ENCODE measurements at regions not wholly inside any gene's neighbourhood (a gene's known extent, or its start where the extent isn't known, plus 50 kb on each side); places are given as distances from the start of the nearest gene placed in this dataset.

- in situ Hi-C loops (cut with HindIII; ENCODE audit: low pct_unique_long_range_greater_than_20kb, low sequenced_read_pairs): no loop called here
- DNase-seq (ENCODE audit: low read depth, low spot score): no peak
Measured at GRCh38 chr2:24439971-24440340, 51.1 kb upstream of the NCOA1 start.

GRCh38 chr2:24439280-24439970 lies 51.6 kb upstream of the NCOA1 start:
- in situ Hi-C loops (cut with HindIII; ENCODE audit: low pct_unique_long_range_greater_than_20kb, low sequenced_read_pairs): no loop called here
- no peak for DNase-seq (ENCODE audit: low read depth, low spot score)

DNA sequence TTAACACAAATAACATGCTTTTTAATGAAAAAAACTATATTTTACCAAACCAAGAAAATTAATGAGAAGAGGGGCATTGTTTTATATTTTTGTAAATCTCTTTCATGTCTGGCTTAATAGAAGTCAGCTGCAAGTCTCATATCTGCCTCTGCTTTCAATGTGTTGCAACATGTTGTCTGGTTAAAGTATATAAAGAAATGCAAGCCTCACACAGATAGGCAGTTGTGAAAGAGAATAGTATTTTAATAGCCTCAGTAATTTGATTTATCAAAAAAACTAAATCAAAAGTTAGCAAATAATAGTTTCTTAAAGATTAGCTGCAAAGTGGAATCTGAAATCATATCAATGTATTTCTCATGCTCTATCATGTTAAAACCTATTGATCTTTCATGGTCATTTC lies 52.9 kb upstream of the NCOA1 start:
- in situ Hi-C loops (cut with HindIII; ENCODE audit: low pct_unique_long_range_greater_than_20kb, low sequenced_read_pairs): no loop called here
- DNase-seq (ENCODE audit: low read depth, low spot score): no peak

GRCh38 chr2:24435391-24436316 lies 55.4 kb upstream of the NCOA1 start:
- in situ Hi-C loops (cut with HindIII; ENCODE audit: low pct_unique_long_range_greater_than_20kb, low sequenced_read_pairs): no loop called here
- no peak for DNase-seq (ENCODE audit: low read depth, low spot score)

DNA sequence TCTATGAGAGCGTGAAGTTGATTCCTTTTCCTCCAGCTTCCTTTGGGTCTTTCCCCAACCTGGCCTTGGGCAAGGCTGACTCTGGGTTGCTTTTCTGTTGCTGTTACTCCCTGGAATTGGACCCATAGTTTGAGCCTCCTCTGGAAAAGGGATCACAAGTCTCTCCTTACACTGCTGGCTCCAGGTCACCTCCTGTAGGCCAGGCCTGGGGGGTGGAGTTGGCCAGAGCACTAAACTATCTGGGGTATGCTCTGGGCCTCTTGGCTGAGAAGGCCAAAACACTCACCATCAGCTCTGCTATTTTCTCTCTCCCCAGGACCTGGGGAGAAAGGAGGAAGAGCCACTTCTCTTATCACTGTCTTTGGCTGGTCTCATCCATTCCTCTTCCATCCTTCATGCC lies 56.5 kb upstream of the NCOA1 start:
- in situ Hi-C loops (cut with HindIII; ENCODE audit: low pct_unique_long_range_greater_than_20kb, low sequenced_read_pairs): no loop called here

DNA sequence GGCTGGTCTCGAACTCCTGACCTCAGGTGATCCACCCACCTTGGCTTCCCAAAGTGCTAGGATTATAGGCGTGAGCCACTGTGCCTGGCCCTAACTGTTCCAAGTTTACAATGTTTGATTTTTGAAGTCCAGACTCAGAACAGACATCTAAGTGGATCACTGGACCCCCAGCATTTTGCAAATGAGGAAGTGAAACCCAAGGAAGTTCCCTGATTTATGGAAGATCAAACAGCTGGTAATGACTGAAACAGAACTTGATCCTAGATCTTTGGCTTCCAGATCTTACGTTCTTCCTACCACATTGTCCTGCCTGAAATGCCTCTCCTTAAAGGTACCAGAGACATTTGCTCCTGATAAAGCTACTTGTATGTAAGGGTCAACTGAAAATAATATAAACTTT lies 58.3 kb upstream of the NCOA1 start:
- DNase-seq (ENCODE audit: low read depth, low spot score): no peak
- in situ Hi-C loops (cut with HindIII; ENCODE audit: low pct_unique_long_range_greater_than_20kb, low sequenced_read_pairs): no loop called here

More for the DNA sequence above, 56.5 kb upstream of the NCOA1 start:
- no peak for DNase-seq (ENCODE audit: low read depth, low spot score)

DNA sequence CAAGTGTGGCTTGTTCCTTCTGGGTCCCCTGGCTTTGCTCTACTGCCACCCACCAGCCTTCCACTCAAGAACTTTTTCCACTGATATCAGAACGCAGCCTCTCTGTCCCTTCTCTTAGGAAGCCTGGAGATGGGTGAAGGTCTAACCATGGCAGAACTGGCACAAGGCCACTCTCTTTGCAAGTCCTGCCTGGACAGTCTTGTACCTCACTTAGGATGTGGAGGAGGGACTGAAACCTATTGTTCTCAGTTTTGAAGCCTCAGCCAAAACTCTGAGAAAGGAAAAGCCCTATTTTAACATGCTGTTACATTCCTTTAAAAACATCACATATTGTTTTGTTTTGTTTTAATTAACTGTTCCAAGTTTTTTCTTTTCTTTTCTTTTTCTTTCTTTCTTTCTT lies 58.9 kb upstream of the NCOA1 start:
- no peak for DNase-seq (ENCODE audit: low read depth, low spot score)
- in situ Hi-C loops (cut with HindIII; ENCODE audit: low pct_unique_long_range_greater_than_20kb, low sequenced_read_pairs): no loop called here

DNA sequence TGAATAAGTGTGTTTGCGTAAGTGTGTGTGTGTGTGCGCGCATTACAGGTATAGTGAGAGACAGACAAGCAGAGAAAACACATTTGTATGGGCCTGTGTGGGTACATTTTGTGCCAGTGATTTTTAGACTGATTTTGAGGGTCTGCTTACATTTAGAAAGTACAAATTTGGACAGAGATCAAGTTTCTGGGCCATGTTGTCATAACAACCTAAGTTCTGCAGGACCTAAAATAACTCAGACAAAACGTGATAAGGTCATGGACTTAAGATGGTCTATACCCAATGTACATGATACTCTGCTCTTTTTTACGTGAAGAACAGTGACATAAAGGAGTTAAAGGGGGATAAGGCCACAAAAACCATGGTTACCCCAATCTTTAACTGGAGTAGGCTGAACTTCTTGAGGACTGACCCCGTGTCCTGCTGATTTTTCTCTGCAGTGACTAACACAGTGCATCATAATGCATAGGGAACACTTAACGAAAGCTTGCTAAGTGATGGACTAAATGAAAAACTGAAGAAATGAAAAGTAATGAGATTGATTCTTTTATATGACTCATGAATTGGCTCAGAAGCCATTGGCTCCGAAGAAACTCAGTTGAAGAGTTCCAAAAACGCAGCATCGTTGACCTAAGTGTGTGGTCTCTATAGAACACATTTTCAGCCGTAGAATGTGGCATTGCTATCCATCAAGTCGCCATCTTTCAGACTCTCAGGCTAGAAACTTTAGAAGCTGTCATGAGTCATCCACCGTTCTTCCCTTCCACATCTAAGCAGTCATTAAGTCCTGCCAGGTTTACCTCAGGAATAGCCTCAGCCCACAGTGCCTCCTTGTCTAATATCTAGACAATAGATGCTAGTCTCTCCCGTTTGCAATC lies 61.6 kb upstream of the NCOA1 start:
- in situ Hi-C loops (cut with HindIII; ENCODE audit: low pct_unique_long_range_greater_than_20kb, low sequenced_read_pairs): no loop called here
- DNase-seq (ENCODE audit: low read depth, low spot score): peak; percentile 22

DNA sequence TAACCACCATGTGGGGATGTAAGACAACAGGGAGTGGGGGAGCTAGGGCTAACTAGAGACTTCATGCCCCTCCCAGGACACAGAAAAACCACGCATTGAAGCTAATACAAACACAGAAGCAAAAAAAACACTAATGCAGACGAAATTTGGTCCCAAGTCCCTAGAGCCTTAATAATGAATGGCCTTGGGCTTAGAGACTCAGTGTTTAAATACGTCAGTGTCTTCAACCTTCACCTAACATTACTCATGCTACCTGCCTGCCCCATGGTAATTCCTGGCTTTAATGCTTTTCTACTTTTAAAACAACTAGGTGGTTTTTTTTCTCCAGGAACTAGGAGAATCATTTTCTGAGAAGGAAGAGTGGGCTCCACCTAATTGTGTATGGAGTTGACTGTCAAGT lies 64.1 kb upstream of the ITSN2 start:
- no peak for DNase-seq (ENCODE audit: low read depth, low spot score)
- in situ Hi-C loops (cut with HindIII; ENCODE audit: low pct_unique_long_range_greater_than_20kb, low sequenced_read_pairs): no loop called here

DNA sequence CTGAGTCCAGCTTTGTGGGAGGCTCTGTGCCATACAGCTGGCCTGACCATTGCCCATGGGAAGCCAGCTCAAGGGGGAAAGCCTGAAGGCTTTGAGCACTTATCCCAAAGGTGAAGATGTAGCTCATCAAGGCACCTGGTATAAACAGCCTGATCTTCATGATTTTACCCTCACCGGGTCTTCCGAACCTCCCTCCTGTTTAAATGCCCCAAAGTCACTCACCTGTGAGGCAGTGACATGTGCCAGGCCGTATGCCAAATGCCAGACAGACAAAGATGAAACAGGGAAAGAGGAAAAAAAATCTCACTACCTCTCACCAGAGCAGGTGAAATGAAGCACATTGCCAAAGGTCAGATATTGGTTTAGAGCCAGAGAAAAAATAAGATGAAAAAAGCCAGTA lies 62.8 kb upstream of the ITSN2 start:
- no peak for DNase-seq (ENCODE audit: low read depth, low spot score)
- in situ Hi-C loops (cut with HindIII; ENCODE audit: low pct_unique_long_range_greater_than_20kb, low sequenced_read_pairs): no loop called here

DNA sequence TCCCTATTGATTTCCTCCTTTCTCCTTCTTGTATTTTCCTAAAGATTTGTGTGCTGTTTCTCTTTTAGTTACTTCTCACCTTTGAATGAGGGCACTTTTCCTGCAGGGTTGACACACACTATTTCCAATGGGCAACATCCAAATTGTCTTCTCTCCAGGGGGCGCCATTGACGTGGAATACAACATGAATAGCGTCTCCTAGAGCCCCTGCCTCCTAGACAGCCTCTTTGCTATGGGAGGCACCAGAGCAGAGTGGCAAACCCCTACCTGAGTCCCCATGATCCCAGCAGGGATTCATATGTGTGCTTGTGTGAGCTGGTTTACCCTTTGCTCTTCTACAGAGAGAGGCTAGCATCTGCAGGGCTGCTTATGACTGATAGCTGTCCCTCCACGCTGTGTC lies 61.3 kb upstream of the ITSN2 start:
- in situ Hi-C loops (cut with HindIII; ENCODE audit: low pct_unique_long_range_greater_than_20kb, low sequenced_read_pairs): no loop called here
- peak; percentile 88 for DNase-seq (ENCODE audit: low read depth, low spot score)

DNA sequence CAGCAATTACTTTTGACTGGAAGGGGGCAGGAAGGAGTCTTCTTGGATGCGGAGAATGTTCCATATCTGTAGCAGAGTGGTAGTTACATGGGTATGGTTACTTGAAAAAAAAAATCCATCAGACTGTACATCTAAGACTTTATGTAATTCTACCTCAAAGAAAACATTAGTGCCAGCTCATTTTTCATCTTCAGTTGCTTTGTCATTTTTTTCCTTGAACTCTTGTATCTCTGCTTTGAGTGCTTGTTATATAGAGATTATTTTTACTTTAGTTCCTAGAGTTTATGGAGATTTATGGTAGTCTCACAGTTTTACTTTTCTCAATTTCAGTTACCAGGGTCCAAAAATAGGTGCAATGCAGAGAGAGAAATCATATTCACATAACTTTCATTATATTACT lies 60.0 kb upstream of the ITSN2 start:
- in situ Hi-C loops (cut with HindIII; ENCODE audit: low pct_unique_long_range_greater_than_20kb, low sequenced_read_pairs): no loop called here
- no peak for DNase-seq (ENCODE audit: low read depth, low spot score)

DNA sequence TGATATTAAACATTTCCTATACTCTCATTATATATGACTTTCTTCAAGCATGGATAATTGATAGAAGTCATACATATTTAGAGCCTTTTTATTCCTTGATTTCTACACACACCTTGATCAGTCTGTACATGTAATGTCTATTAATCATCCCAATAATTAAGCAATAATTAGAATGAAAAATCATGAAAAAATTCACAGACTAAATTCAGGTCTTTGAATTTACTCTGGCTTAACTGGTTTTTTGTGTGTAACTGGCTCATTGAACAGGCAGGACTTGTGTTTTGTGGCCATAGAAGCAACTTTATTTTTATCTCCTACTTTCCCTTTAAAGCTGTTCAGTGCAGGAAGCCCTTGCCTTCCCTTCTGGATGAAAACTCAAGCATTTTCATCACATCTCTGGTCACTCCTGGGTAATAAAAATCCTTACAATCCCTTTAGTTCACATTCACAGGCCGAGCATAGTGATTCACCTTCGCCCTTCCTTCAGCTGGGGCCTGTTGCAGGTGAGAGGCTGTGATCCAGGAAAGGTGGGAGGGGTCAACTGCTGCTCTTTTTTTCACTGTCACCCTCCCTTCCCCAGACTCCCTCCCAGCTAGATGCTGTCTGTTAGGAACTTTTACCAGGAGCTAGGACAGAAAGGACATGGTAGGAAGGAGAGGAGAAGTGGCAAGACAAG lies 58.0 kb upstream of the ITSN2 start:
- DNase-seq (ENCODE audit: low read depth, low spot score): no peak
- in situ Hi-C loops (cut with HindIII; ENCODE audit: low pct_unique_long_range_greater_than_20kb, low sequenced_read_pairs): no loop called here

- in situ Hi-C loops (cut with HindIII; ENCODE audit: low pct_unique_long_range_greater_than_20kb, low sequenced_read_pairs): no loop called here
- DNase-seq (ENCODE audit: low read depth, low spot score): no peak
Measured at GRCh38 chr2:24412812-24413211, 52.5 kb upstream of the ITSN2 start.

DNA sequence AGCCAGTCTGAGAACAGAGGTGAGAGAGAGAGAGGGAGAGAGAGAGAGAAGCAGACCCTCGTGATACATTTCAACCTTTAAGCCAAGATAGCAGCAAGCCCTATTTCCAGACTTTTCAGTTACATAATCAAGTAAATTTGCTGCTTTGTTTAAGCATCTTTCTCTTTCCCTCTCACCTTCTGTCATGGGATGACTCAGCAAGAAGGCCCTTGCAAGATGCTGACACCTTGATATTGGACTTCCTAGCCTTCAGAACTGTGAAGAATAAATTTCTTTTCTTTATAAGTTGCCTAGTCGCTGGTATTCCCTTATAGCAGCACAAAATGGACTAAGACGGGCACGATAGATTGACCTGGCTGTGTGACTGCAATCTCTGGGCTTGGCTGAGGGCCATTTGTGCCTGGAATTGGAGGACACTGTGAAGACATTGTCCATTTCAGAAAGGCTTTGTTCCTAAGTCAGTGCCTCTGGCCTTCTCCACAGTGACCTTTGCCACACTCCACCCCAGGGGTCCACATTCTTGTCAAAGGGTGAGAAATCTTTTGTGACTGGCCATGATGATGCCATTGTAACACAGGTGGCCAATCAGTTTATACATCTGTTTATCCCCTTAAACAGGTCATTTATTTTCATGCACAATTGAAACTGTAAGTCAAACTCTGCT lies 51.3 kb upstream of the ITSN2 start:
- in situ Hi-C loops (cut with HindIII; ENCODE audit: low pct_unique_long_range_greater_than_20kb, low sequenced_read_pairs): no loop called here

GRCh38 chr2:24410976-24411375 lies 50.6 kb upstream of the ITSN2 start:
- in situ Hi-C loops (cut with HindIII; ENCODE audit: low pct_unique_long_range_greater_than_20kb, low sequenced_read_pairs): no loop called here
- DNase-seq (ENCODE audit: low read depth, low spot score): no peak

More for the DNA sequence above, 51.3 kb upstream of the ITSN2 start:
- no peak for DNase-seq (ENCODE audit: low read depth, low spot score)
